A172 (cell line): ENCODE measurements at regions not wholly inside any gene's neighbourhood (a gene's known extent, or its start where the extent isn't known, plus 50 kb on each side); places are given as distances from the start of the nearest gene placed in this dataset.

ENCODE experiments used
- DNase-seq: peaks from one replicate; pipeline ENCODE4 v3.0.0-alpha.2; 2015; ENCODE audit warnings: low spot score

DNA sequence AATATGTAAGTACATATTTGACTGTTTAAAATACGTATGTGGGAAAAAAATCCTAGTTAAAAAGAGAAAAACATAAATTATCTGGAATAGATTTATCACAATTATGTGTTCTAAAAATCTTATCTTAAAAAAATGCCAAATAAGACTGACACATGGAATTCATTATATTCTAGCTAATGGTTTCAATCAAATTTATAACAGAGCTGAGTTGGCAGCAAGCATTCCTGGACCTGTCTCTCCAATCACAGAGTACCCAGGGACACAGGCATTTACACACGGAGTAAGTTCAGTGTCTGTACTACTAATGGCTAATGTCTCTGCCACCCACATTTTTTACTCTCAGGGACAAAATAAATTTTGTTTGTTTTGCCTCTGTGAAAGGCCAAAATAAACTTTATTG is 122.3 kb downstream of the RPS12 start:
- no peak for DNase-seq

DNA sequence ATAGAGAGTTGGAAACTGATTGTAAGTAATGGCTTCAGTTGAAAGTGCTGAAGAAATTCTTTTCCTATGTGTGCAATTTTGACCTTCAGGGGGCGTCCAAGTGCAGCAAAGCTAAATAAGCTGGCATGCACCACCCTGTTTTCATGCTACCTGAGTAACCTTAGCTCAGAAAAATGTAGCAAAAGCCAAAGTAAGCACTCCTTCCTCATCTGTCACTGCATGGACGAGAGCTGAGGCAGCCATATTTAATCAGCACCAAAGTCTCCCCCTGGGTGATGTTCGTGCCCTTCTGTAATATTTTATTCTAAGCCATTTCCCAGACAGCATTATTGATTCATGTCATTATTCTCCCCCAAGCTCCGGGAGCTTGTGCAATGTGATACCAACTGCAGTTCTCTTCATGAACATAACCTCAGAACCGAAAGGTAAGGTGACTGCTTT is 123.1 kb downstream of the RPS12 start:
- DNase-seq, result peak; percentile 31

DNA sequence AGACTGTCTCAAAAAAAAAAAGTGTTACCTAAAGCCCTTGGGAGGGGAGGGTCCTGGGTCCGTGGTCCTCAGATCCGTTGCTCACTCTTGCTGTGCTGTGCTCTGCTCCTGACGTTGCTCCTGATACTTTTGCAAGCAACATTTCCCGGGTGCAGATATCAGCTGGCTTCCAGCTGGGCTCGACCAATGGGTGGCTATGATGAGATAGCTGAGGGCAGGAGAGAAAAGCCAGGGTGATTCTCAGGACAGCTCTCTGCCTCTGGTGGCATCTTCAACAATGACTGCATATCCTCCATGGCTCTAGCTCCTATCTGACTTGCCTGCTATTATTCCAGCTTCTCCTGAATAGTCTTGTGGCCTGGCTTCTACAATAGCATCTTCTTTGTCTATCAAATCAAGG is 134.5 kb downstream of the RPS12 start:
- DNase-seq, result no peak

DNA sequence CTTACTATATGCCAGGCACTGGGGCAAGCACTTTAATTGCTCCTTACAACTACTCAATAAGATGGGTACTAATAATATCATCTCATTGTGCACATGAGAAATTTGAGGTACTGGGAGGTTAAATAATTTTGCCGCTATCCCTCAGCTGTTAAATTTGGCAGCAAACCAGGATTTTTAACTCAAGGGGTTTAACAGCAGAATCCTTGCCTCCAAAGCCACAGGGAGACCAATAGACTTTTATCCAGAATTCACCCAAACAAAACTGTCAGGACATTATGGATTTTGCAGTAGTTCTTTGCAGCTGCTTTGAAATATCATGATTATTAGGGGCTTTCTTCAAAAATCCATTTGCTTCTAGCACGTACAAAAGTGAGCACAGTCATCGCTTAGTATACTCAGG is 136.2 kb downstream of the RPS12 start:
- DNase-seq, result no peak

DNA sequence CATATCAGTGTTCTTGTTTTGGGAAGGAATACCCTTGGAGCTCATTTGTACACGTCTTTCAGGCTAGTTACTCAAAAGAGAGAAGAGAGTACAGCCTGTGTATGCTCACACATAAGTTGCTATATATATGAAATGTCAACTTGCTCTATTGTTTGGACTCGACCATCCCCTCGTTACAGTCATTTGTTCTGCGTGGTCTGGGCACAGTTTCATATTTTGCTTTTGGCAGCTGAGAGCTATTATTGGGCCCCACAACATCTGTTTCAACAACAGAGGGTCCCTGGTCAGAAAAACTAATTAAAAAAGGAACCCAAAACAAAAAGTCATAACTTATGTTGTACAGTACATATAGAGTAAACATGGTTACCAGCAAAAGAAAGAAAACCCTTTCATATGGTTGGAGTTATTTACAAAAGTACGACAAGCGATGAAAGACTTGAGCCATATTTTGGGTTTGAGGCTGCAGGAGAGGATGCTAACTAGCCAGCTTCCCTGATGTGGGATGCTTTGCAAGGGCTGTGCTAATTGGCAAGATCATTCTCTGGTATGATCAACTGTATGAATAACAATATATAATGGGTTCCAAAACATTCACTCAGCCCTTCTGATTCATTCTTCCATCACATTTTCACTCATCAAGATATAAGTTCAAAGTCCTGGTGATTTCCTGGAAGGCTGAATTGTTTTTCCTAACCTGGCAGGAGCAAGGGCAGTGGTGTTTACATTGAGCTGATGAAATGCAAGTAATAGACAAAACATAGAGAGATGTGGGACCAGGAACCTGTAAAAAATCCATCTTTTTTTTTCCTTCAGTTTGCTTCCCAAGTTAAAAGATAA is 137.9 kb downstream of the RPS12 start:
- no peak for DNase-seq

DNA sequence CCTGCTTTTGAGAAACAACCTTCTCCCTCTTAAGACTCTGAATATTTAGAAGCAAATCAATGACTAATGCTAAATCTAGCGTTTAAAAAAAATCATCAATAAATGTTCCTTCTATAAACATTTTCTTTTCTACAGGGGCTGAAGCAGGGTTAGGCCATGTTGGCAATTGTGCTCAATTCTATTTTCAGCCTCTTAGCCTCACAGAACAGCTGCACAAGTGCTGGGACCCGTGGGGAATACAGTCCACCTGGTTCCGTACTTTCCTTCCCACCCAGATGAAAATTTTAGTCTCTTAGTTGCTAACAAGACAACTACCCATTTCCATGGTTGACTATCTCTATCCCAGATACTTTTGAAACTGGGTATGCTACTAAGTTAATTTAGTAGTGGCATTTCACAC is 138.6 kb downstream of the RPS12 start:
- DNase-seq, result no peak

DNA sequence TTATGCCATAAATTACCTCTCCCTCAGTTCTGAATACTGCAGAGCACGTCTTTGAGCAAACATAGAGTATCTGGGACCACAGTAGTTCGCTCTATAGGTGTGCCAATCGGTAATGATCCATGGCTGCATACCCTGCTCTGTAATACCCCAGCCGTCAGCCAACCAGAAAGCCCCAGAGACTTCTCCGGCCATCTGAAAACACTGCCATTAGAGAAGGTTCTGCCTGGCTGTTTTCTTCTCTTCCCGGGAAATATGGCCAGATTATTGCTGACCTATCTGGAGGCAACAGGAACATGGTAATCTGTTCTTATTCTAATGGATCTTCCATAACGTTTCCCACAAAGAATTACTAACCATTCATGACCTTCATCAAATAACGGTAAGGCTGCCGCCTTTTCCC is 139.9 kb downstream of the RPS12 start:
- no peak for DNase-seq

DNA sequence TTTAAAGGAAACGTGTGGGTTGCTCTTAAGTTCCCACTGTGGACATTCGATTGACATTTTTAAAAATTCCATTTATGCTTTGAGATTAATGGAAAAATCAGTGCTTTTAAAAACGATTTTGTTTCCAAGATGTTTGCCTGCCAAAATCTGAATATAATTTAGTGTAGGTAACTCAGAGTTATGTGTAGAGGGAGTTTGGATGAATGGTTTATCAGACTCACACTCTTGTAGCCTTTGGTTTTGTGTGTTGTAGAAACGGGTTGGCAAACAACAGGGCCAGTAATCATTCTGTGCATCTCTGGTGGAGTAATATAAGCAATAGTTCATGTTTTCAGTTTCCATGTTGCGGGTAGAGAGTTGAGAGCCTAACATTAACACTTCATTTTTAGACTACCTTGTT is 140.6 kb downstream of the RPS12 start:
- no peak for DNase-seq

DNA sequence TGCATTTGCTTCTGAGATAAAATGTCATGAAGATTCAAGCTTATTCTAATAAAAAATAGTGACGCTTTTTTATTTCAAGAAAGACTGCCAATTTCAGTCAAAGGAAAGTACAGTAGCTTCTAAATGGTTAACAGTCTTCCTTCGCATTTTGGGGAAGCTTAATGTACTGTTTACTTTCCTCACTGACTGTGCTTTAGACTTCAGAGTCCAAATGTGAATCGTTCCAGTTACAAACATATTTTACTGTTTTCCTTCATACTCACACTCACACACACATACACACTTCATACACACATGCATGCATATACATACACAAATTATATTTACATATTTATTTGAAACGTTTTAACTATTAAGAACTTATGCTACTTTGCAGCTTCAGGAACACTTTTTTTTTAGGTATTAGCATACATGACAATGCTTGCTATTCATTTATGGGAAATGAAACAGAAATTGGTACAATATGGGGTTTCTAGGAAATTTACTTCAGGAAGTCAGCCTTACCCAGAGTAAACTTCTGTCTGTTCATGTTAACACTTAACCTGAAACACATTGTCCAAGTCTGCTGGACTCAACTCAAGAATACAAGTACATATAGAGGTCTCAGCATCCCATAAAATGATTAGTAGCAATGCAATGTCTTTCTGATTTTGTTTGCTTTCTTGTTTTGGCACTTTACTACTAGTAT is 145.4 kb downstream of the RPS12 start:
- DNase-seq, result no peak

DNA sequence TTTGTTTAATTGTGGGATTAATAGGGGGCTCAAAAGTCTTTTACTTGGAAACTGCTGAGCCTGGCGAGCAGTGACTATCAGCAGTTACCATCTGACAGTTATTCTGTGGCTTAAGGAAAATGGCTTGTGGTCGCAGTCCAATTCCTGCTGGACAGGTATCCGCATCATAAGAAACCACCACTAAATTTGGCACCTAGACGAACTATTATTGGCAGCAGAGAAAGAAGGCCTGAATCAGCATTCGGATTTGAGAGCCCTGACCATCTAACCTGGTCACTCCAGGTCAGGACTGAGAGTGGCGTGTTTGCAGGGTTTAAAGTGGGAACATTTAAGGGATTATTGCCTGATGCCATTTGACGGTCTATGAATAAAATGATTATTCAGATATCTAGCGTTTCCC is 146.4 kb downstream of the RPS12 start:
- DNase-seq, result peak; percentile 2

DNA sequence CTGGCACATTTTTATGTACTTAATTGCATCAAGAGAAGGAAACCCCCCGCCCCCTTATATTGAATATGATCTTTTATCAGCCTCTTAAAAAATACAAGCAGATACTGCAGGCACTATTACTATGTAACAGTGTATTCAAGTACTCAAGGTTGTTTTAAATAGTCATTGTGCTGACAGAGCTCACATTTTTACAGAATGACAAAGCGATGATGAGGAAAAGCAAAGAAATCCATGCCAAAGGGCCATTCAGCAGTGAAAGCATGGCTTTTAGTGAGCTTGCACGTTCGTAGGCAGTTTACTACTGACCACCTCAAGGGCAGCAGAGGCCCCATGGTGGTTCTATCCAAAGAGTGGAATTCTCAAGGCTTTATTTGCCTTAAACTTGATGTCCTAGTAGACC is 146.8 kb downstream of the RPS12 start:
- DNase-seq, result peak; percentile 13

DNA sequence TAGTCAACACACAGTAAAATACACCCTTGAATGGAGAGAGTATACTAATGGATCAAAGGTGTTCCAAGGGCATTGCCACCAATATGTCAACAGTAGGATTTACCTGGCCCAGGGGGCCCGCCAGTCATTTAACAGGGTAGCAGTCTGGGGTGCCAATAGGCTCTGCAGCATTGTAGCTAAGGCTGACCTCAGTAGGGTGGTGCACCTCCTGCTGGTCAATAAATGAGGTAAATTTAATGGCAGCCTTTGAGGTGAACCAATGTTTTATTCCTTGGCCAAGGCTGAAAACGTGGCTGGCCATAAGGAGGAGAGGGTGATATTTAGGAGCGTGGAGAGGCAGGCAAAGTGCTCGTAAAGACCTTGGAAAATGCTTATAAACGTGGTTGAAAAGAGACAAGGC is 147.2 kb downstream of the RPS12 start:
- DNase-seq, result no peak

DNA sequence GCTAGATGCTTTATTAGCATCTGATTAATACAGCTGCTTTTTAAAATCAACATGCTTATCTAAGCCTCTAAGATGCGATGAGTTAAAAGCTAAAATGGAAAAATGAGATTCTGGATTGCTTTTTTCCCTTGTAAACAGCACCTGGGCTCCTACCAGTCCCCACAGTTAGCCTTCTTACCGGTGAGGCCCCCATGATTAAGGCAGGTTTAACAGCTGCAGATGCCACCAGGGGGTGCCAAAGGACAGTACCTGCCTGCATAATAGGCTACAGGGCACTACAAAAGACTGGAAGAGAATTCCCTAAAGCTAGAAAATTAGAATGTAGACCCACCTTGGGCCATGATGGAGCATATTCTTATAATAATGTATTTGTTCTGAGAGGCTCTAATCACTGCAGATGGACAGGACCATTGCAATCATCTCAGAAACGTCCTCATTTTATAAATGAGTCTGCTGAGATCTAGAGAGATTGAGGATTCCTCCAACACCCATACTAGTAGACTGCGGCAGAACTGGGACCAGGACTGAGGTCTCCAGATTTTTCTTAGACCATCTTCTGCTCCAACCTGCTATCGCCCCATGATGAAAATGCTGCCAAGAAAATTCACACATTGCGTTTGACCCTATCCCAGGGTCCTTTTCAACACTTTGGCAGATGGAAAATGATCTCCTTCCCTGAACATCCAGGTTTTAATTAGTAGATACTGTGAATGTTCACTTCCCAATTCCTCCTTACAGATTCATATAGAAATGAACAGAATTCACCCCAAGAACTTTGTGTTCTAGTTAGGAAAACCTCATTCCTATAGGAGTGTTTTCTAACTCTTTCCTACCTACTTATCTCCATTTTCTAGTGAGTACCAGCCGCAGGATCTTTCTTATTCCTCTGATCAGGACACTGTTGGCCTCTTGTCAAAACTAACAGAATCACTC is 148.8 kb downstream of the RPS12 start:
- DNase-seq, result peak; percentile 55

DNA sequence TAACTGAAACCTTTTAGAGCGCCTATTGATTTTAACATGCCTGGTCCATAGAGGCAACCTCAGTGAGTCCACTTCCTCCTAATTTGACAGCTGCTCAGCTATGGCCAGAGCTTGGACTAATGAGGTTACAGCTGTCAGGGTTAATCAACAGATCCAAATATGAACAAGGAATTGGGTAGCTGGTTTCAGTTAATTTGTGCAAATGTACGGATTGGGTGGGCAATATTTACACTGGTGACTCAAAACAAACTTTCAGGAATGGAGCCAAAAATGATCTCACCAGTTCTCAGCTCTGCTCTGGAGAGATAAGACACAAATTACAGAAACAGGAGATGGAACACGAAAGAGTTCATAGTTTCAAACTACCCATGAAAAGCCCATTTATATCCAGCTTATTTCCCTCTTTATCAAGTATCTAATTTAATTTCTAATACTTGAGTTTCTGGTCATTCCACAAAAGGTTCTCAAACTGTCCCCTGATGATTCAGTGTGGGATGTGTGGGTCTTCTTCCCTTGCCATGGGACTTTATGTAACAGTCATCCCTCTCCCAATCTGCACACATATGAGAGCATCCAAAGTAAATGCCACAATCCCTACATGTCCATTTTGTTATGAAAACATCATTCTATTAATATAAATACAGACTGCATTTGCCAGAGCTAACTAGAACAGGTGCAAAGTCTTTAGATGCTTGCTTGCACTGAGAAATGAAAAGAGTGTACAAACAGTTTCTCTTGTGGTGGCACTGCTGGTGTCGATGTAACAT is 149.9 kb downstream of the RPS12 start:
- DNase-seq, result peak; percentile 22

DNA sequence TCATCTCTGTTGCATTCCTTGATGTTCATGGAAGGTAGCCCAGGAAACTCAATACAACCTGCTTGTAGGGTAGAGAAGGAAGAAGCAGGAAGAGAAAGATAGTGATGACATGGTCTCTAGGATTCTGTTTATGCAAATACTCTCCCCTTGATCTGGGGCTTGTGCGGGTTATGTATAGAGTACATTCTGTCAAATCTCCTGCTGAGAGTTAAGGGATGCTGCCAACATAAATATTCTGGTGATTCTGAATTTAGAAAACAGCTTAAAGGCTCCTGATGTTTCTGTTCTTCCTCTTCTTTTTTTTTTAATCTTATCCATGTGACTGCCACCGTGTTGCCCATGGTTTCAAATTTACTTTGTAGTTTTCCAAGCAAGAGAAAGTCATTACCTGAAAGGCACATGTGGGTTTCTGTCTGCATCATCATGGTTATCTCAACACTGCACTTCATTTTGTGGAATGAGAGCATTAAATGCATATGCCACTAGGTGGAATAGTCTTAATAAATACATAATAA is 150.6 kb downstream of the RPS12 start:
- no peak for DNase-seq

DNA sequence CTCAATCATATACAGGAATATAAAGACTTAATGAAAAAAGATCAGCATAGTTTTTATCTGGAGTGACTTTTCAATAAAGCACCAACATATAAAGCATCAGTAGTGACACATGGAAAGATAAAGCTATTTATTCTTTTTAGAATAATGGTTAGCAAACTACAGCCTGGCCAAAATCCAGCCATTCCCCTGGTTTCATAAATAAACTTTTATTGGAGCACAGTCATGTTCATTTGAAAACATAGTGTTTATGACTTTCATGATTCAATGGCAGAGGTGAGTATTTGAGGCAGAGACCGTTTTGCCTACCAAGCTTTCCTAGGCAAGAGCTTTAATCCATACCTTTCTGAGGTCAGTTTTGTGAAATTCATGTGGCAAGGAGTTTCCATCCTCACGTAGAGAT is 153.5 kb downstream of the RPS12 start:
- no peak for DNase-seq

DNA sequence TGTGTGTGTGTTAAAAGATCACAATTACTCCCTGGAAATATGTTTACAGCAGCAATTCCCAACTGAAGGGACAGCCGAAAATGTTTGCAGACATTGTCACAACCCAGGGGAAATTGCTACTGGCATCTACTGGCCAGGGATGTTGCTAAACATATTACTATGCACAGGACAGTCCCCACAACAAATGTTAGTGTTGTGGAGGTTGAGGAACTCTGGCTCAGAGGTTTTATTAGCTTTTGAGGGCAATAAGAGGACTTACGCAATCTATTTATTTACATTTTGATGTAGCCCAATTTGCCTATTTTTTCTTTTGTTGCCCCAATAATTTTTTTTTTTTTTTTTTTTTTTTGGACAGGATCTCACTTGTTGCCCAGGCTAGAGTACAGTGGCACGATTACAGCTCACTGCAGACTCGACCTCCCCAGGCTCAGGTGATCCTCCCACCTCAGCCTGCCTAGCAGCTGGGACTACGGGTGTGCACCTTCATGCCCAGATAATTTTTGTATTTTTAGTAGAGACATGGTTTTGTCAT is 154.1 kb downstream of the RPS12 start:
- DNase-seq, result no peak

DNA sequence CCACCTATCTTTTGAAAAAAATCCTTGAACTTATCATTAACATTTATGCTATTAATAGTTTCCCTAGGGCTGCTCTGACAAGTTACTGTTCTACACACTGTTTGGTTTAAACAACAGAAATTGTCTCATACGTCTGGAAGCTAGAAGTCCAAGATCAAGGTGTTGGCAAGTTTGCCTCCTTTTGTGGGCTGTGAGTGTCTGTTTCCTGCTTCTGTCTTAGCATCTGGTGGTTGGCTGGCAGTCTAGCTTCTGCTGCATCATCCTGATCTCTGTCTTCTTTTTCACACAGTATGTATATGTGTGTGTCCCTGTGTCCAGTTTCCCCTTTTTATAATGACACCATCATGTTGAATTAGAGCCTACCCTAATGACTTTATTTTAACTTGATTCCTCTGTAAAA is 154.8 kb downstream of the RPS12 start:
- no peak for DNase-seq

DNA sequence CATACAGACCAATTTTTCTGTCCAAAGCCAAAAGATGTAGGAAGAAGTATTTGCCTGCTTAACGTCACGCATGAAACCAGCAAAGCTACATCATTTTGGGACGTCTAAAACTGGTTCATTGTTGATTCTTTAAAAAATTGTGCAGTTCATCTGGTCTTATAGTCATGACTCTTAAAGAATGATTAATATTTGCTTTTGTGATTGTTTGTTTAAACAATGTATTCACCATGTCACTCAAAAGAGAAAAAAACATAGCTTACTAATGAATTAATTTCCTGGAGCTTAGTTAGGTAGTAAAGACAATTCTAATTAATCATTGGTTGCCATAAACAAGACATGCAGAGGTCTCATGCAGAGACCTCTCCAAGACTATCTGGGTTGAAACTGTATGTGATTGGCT is 157.3 kb downstream of the RPS12 start:
- DNase-seq, result no peak

DNA sequence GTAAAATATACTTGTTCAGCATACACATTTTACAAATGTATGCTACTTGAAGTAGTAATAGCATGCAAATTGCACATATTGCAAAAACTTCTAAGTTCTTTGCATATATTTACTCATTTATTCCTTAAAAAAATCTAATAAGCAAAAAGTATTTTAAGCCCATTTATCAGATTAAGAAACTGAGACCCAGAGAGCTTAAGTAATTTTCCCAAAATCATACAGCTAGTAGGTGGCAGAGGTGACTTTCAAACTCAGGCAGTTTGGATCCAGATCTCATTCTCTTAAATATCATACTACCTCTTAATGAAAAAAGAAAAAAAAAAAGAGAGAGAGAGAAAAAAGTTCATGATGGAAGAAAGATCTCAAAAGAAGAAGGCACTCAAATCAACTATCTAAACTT is 157.9 kb downstream of the RPS12 start:
- DNase-seq, result no peak

DNA sequence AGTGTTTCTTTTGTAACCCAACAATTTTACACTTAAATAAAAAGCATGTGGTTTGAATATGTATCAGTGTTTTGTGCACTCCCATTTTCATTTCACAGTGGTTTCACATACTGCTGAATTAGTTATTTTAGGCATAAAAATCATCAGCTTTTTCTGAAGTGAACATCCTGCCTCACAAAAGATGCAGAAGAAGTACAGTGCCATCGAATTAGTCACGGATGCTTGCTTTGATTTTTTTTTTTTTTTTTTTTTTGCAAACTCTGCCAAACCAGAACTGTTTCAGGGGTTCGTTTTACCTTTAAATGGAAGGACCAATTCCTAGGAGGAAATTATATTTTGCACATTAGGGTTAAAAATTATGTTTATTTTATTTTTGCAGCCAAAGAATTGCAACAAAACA is 158.6 kb downstream of the RPS12 start:
- no peak for DNase-seq
